ENCODE measurements at regions not wholly inside any gene's neighbourhood (a gene's known extent, or its start where the extent isn't known, plus 50 kb on each side); places are given as distances from the start of the nearest gene placed in this dataset.

DNA sequence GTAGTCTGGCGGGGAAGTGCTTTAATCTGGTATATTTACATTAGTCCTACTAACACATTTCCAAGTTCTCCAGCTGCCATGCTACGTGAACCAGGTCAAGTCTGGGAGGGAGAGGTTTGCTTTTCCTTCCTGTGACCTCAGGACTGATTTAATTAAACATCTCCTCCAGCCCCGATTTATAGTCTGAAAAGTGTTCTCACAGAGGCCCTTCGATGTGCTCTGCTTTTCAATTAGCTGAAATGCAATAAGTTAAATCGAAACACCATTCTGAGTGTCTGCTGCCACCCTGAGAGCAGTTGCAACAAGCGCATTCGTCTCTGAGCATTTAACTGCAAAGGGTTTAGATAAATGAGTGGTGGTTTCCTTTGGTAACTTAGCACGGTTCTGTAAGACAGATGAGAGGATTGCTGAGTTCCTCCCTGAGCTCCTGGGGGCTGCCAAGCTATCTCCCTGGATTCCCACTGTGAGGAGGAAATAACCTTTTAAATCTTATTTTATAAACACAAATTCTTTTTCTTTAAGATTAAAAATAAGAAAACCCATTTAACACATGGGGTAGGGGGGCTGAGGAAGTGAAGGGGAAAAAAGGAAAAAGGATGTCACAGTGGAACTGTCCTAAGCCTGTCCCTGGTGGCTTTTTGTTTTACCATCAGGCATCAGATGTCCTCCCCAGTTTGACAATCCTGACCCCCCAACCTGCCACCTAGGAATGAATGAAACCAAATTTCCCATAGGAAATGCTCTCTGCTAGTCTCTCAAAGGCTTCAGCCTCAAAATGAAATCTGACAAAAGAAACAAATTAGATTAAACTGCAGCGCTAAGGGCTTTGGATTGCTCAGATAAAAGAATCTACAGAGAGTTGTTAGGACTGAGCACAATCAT, 56.5 kb upstream of the CREB1 start:
- DNase-seq (ENCODE audit: insufficient read length, low spot score) (no peak), FAIRE-seq (no peak)

DNA sequence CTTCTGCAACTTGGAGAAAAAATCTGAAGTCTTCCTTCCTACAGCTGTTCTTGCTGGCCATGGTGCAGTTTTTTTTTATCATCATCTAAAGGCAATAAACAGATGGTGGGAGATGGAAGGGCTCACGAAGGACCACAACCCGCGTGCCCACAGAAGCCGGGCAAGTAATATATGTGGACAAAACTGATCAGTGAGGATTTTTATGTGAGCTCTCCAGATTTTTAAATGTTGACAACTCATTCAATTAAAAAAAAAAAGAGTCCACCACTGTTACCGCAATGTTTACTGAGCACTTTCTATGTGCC, 55.9 kb upstream of the CREB1 start:
- FAIRE-seq (no peak), DNase-seq (ENCODE audit: insufficient read length, low spot score) (no peak)

DNA sequence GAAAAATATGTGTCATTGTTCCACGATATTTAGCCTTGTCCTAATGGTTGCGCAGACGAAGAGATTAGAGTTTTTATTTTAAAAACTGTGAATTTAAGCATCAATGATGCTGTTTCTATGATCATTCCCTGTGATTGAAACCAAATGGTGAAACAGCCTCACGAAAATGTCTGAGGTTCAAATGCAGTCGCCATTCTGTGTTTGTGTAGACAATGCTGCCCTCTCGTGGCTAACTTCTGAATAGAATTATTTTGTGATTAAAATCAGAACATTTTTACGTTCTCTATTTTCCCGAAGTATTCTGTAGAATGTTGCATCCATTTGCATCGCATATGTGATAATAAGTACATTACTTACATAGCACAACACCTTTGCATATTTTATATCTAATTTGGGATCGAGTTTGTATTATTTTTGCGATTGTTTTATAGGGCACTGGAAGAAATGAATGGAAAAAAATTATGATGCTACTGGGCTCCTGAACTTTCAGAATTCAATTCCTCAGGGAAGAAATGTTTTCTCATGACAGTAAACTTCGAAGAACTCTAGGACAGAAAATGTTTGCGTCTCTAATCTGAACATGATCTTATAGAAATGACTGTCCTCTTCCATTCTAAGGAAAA, 54.8 kb upstream of the CREB1 start:
- FAIRE-seq, result peak; percentile 95
- DNase-seq (ENCODE audit: insufficient read length, low spot score), result no peak

DNA sequence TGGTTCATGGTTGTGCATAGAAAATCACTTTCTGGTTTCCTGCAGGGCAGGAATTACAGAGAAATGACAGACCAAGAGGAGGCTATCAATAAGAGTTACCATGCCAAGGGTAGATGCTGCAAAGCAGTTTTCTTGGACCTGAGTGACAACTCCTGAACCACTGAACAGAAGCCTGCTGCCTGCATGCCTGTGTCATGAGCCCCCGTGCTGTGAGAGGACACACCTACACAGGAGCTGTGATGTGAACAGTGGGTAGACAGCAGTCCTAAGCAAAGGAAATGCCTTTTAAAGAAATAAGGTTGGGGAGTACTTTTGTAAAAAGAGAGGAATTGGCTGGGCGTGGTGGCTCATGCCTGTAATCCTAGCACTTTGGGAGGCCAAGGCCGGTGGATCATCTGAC, 54.2 kb upstream of the CREB1 start:
- no peak for FAIRE-seq
- no peak for DNase-seq (ENCODE audit: insufficient read length, low spot score)

DNA sequence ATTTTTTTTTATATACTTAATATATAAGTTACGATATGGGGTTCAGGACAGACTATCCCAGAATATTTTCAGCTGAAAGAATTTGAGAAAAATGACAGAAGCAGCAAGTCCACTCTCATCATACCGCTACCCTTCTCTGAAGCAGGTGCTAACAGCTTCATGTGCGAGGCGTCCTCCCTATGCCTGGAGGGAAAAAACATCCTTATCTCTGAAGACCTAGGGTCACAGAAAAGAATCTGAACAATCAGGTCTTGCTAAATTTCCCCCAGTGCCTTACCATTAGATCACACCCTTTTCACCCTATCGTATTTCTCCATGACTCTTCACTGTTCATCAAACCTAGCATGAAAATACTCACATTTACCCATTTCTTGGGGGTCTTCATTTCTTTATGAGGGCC, 51.9 kb upstream of the CREB1 start:
- FAIRE-seq (no peak), DNase-seq (ENCODE audit: insufficient read length, low spot score) (no peak)

DNA sequence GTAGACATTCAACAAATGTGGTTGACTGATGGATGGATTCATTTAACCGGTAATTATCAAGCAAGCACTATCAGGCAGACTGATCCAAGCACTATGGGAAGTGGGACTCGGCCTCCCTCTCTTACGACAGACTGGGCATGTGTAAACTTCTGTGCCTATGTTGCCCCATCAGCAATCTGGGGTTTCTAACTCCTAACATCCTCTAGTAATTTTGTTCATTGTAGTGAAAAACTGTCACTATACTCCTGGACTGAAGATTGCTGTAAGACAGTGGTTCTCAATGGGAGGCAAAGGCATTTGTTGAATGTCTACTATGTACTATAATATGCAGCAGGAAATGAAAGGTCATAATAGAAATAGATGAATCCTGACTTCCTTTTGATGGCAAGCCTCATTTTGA, 51.2 kb upstream of the CREB1 start:
- no peak for DNase-seq (ENCODE audit: insufficient read length, low spot score)

DNA sequence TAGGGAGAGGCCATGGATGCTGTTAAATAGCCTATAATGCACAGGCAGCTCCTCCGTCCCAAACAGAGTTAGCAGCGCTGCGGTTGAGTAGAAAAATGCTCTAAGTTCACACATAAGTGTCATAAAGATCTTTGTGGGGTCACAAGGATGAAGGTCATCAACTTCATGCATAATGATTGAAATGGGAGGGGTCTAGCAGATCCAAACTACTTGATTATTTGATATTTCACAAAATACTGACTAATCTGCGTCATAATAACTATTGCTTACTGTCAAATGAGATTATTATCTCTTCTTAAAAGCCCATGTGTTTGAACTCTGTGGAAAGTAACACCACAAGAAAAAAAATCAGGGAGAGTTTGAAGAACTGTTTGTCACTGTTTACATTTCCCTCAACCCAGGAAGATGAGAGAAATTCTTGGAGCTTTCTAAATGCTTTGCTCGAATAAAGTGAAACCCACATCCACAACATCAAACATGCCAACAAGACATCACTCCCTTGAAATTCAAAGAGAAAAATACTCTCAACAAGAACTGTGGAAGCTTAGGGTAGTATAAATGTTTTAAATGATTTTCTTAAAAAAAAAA, 50.5 kb upstream of the CREB1 start:
- FAIRE-seq, result no peak
- DNase-seq (ENCODE audit: insufficient read length, low spot score), result no peak

More for the DNA sequence above, 51.2 kb upstream of the CREB1 start:
- no peak for FAIRE-seq
